ENCODE measurements at regions not wholly inside any gene's neighbourhood (a gene's known extent, or its start where the extent isn't known, plus 50 kb on each side); places are given as distances from the start of the nearest gene placed in this dataset.

- no peak for TF ChIP-seq SMARCC2 (IDR thresholded peaks at IDR 0.05)
- TF ChIP-seq ZNF672 (CRISPR knock-in tag; IDR thresholded peaks at IDR 0.05): no peak
- TF ChIP-seq ATM (IDR thresholded peaks at IDR 0.05; ENCODE audit: borderline replicate concordance): no peak
- TF ChIP-seq, protein P1, sequence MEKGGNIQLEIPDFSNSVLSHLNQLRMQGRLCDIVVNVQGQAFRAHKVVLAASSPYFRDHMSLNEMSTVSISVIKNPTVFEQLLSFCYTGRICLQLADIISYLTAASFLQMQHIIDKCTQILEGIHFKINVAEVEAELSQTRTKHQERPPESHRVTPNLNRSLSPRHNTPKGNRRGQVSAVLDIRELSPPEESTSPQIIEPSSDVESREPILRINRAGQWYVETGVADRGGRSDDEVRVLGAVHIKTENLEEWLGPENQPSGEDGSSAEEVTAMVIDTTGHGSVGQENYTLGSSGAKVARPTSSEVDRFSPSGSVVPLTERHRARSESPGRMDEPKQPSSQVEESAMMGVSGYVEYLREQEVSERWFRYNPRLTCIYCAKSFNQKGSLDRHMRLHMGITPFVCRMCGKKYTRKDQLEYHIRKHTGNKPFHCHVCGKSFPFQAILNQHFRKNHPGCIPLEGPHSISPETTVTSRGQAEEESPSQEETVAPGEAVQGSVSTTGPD (CRISPR knock-in tag; IDR thresholded peaks at IDR 0.05): no peak
Observed at GRCh38 chr16:51940183-51940582, 606.8 kb downstream of the TOX3 start (continued).

DNA sequence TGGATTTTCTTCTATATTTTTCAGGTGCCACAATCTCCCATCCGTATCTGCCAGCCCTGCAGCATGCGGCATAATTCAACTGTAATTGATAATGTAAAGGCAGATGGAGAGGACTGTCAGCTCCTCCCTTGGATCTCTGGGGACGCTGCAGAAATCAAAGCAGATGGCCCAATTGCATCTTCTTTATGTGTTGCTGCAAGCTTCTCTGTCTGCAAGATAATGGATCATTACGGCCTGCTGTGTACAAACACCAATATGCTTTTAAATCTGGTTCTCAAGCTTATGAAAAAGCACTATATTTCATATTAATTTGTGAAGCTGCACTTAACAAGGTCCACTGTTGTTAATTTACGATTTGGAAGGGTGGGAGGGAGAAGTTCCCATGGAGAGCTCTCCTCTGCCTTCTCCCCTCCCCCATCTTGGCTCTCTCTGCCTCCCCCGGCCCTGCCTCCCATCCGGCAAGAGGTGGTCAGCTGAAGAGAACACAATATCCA, 607.5 kb downstream of the TOX3 start:
- FAIRE-seq: no peak
- Histone ChIP-seq H3K9ac (ENCODE audit: insufficient read depth, low read depth, low read length) (no peak overlapping the region), H3K9me3 (ENCODE audit: low read length) (no peaks in the 10 kb centered on the region), H3K27ac (ENCODE audit: extremely low read length, insufficient read depth, low read length) (no peak overlapping the region), H3K36me3 (replicated peaks in 1 of 2; ENCODE audit: control insufficient read depth in 1 of 2, insufficient read depth in 2 of 2, low read length in 2 of 2) (no peaks in the 10 kb centered on the region), H3K4me2 (ENCODE audit: low read depth, low read length) (no peak overlapping the region), H3K4me1 (ENCODE audit: insufficient read depth, low read length) (no peaks in the 10 kb centered on the region), H2AFZ (ENCODE audit: low read length) (no peak overlapping the region), H3K27me3 (ENCODE audit: control insufficient read depth in 1 of 2, insufficient read depth in 2 of 2, low read length in 2 of 2) (no peaks in the 10 kb centered on the region), H3K79me2 (ENCODE audit: insufficient read depth, low read length) (no peaks in the 10 kb centered on the region), H3K4me3 (replicated peaks in 1 of 3; ENCODE audit: insufficient read depth in 1 of 3, low read depth in 2 of 3, low read length in 3 of 3) (no peak overlapping the region), H4K20me1 (ENCODE audit: insufficient read depth, low read length) (no peaks in the 10 kb centered on the region)
- DNase-seq (ENCODE audit: low spot score): no peak
- ATAC-seq: no peak
- intact Hi-C loops (cut with micrococcal nuclease; ENCODE audit: unreplicated experiment) (no loop called here), in situ Hi-C loops (cut with HindIII; ENCODE audit: extremely low pct_ligation_motif_present, low pct_unique_long_range_greater_than_20kb) (no loop called here)
- BruUV-seq (replicated peaks): no TSS peak
- ChIA-PET CTCF (ENCODE audit: low intra/inter-chr PET ratio, low total read pairs) (no interaction called here), POLR2A (no interaction called here)
- WGBS (ENCODE audit: low lambda C conversion rate): 35% methylated on average over 7 of the region's 7 CpGs
- no peak for TF ChIP-seq ZNF615 (CRISPR knock-in tag; IDR thresholded peaks at IDR 0.05; ENCODE audit: borderline replicate concordance)
- TF ChIP-seq KIAA2018 (CRISPR knock-in tag; IDR thresholded peaks at IDR 0.05; ENCODE audit: borderline replicate concordance): no peak
- TF ChIP-seq PHF21A (CRISPR knock-in tag; IDR thresholded peaks at IDR 0.05): no peak
- TF ChIP-seq, protein P2, sequence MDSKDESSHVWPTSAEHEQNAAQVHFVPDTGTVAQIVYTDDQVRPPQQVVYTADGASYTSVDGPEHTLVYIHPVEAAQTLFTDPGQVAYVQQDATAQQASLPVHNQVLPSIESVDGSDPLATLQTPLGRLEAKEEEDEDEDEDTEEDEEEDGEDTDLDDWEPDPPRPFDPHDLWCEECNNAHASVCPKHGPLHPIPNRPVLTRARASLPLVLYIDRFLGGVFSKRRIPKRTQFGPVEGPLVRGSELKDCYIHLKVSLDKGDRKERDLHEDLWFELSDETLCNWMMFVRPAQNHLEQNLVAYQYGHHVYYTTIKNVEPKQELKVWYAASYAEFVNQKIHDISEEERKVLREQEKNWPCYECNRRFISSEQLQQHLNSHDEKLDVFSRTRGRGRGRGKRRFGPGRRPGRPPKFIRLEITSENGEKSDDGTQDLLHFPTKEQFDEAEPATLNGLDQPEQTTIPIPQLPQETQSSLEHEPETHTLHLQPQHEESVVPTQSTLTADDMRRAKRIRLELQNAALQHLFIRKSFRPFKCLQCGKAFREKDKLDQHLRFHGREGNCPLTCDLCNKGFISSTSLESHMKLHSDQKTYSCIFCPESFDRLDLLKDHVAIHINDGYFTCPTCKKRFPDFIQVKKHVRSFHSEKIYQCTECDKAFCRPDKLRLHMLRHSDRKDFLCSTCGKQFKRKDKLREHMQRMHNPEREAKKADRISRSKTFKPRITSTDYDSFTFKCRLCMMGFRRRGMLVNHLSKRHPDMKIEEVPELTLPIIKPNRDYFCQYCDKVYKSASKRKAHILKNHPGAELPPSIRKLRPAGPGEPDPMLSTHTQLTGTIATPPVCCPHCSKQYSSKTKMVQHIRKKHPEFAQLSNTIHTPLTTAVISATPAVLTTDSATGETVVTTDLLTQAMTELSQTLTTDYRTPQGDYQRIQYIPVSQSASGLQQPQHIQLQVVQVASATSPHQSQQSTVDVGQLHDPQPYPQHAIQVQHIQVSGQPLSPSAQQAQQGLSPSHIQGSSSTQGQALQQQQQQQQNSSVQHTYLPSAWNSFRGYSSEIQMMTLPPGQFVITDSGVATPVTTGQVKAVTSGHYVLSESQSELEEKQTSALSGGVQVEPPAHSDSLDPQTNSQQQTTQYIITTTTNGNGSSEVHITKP (CRISPR knock-in tag; IDR thresholded peaks at IDR 0.05; ENCODE audit: low read depth): no peak
- TF ChIP-seq ZNF839 (CRISPR knock-in tag; IDR thresholded peaks at IDR 0.05; ENCODE audit: borderline replicate concordance): no peak
- TF ChIP-seq HIVEP1 (CRISPR knock-in tag; IDR thresholded peaks at IDR 0.05): no peak
